B cell (primary cell): ENCODE measurements at regions not wholly inside any gene's neighbourhood (a gene's known extent, or its start where the extent isn't known, plus 50 kb on each side); places are given as distances from the start of the nearest gene placed in this dataset.

ENCODE experiments used
- CTCF ChIP-seq: fragments of 200-600 bp; IDR thresholded peaks from one replicate; pipeline ENCODE4 v1.8.0; 2022; ENCODE audit warnings: antibody characterized with exemption, mild to moderate bottlenecking
- EZH2 ChIP-seq: IDR thresholded peaks from 2 replicates; pipeline ENCODE4 v1.6.1; 2012; ENCODE audit warnings: borderline replicate concordance, low read depth, mild to moderate bottlenecking, moderate library complexity, low read length; ENCODE audit not compliant: insufficient read depth, poor library complexity, severe bottlenecking

- no peak for TF ChIP-seq CTCF
- no peak for TF ChIP-seq EZH2
Measured at GRCh38 chr1:67952071-67952470, 98.4 kb downstream of the DIRAS3 start.
